Hippocampal formation (tissue), 2 donors: ENCODE measurements at regions not wholly inside any gene's neighbourhood (a gene's known extent, or its start where the extent isn't known, plus 50 kb on each side); places are given as distances from the start of the nearest gene placed in this dataset.
"Not testable (repeated sequence)": the region's sequence is repeated elsewhere in the genome, so short reads cannot be mapped to it uniquely, and the experiment has no call there.

ENCODE experiments used
- DNase-seq, 2 donors: peaks; one replicate each; lab custom pipeline; 2025; lab: John Stamatoyannopoulos, UW

GRCh38 chr4:18641334-18641733, 619.8 kb upstream of the LCORL start:
- DNase-seq, result no peak

GRCh38 chr4:18638031-18638430, 616.5 kb upstream of the LCORL start:
- no peak for DNase-seq

- DNase-seq, result no peak
These were observed 614.5 kb upstream of the LCORL start for GRCh38 chr4:18636001-18636585.

- peak in 1 of 2 donors; percentile 6 for DNase-seq
These were observed 614.0 kb upstream of the LCORL start for GRCh38 chr4:18635531-18635930.

GRCh38 chr4:18631586-18631985, 610.0 kb upstream of the LCORL start:
- no peak for DNase-seq

- DNase-seq, result no peak
These were observed 608.9 kb upstream of the LCORL start for GRCh38 chr4:18630218-18631110.

GRCh38 chr4:18627447-18628005, 606.0 kb upstream of the LCORL start:
- DNase-seq, result no peak

- DNase-seq, result peak in 1 of 2 donors; percentile 4
These were observed 605.4 kb upstream of the LCORL start for GRCh38 chr4:18626996-18627395.

GRCh38 chr4:18626366-18626765, 604.8 kb upstream of the LCORL start:
- DNase-seq, result no peak

- DNase-seq, result no peak
These were observed 599.6 kb upstream of the LCORL start for GRCh38 chr4:18621186-18621585.

GRCh38 chr4:18616720-18617119, 595.2 kb upstream of the LCORL start:
- no peak for DNase-seq

GRCh38 chr4:18611026-18611425, 589.5 kb upstream of the LCORL start:
- no peak for DNase-seq

- no peak for DNase-seq
These were observed 587.5 kb upstream of the LCORL start for GRCh38 chr4:18608908-18609533.

GRCh38 chr4:18602610-18603009, 581.1 kb upstream of the LCORL start:
- DNase-seq, result not testable (repeated sequence)

GRCh38 chr4:18593297-18594002, 571.9 kb upstream of the LCORL start:
- DNase-seq, result peak; percentile 78 to 92

GRCh38 chr4:18582841-18583240, 561.3 kb upstream of the LCORL start:
- DNase-seq, result no peak

- DNase-seq, result no peak
These were observed 556.8 kb upstream of the LCORL start for GRCh38 chr4:18578307-18578706.

GRCh38 chr4:18572481-18572880, 550.9 kb upstream of the LCORL start:
- no peak for DNase-seq

- no peak for DNase-seq
These were observed 549.8 kb upstream of the LCORL start for GRCh38 chr4:18571301-18571761.

GRCh38 chr4:18570370-18570769, 548.8 kb upstream of the LCORL start:
- DNase-seq, result no peak

- DNase-seq, result peak in 1 of 2 donors; percentile 10
These were observed 547.0 kb upstream of the LCORL start for GRCh38 chr4:18568600-18568999.
